Right forelimb (tissue), 1 donor: ENCODE measurements at regions not wholly inside any gene's neighbourhood (a gene's known extent, or its start where the extent isn't known, plus 50 kb on each side); places are given as distances from the start of the nearest gene placed in this dataset.
"Not testable (repeated sequence)": the region's sequence is repeated elsewhere in the genome, so short reads cannot be mapped to it uniquely, and the experiment has no call there.

Experiments
- DNase-seq: peaks from one replicate; pipeline ENCODE4 v3.0.0-alpha.2; 2018

GRCh38 chr1:235059221-235059620, 69.4 kb downstream of the TOMM20 start:
- DNase-seq = no peak

GRCh38 chr1:235058695-235059094, 69.9 kb downstream of the TOMM20 start:
- DNase-seq = no peak

DNA sequence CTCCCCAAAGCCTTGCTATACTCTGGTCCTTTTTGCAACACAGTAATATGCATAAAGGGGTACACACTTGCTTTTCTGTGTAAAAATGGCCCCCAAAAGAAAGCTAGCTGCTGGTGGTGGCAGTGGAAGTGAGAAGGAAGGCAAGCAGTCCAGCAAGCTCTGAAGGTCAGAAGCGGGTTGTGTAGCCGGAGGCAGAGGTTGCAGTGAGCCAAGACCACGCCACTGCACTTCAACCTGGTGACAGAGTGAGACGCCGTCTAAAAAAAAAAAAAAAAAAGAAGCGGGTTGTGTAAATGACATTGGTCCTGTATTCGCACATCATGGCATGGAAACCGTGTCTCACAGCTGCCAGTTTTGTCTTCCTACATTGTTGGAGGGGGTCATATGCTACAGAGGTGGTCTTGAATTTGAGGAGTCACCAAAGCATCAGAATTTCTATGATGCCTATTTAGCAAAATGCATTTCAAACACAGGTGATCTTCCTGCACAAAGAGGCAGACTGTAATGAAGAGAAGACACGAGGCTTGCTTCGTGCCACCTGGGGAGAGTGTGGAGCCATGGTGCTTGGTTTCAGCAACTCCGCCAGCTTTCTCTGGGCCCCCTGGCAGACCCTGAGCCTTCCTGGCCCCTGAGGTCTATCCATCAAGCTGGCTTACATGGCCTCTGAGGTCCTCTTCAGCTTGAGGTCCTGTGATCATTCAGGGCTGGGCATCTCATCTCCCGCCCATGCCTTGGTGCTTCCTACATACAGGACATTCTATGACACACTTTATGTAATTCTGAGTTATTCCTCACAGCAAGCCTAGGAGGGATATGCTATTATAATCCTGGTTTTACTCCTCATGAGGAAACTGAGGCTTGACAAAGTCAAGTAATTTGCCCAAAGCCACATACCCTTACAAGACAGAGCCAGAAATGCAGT, 71.0 kb downstream of the TOMM20 start:
- DNase-seq = no peak

- DNase-seq = no peak
Observed at GRCh38 chr1:235056937-235057336, 71.7 kb downstream of the TOMM20 start.

DNA sequence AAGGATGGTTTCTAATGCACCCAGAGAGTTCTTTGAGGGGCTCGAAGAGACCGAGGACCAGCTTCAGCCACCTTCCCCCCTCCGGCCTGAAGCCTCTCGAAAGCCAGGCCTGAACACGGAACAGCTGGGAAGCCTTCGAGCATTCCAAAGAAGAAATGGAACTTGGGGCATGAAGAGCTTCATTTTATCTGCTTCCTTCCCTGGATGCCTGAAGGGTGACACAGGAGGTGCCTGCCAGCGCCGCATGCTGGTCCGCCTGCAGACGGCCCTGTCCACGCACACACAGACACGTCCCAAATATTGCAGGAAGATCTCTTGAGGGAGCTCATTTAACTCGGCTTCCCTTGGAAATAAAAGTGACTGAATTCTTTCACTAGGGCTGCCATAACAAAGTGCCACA, 73.7 kb downstream of the TOMM20 start:
- no peak for DNase-seq

GRCh38 chr1:235054466-235054865, 74.2 kb downstream of the TOMM20 start:
- DNase-seq = no peak

- no peak for DNase-seq
Observed at GRCh38 chr1:235052067-235053008, 76.3 kb downstream of the TOMM20 start.

- DNase-seq = no peak
Observed at GRCh38 chr1:235051521-235051920, 77.1 kb downstream of the TOMM20 start.

- DNase-seq = no peak
Observed at GRCh38 chr1:235050911-235051360, 77.7 kb downstream of the TOMM20 start.

DNA sequence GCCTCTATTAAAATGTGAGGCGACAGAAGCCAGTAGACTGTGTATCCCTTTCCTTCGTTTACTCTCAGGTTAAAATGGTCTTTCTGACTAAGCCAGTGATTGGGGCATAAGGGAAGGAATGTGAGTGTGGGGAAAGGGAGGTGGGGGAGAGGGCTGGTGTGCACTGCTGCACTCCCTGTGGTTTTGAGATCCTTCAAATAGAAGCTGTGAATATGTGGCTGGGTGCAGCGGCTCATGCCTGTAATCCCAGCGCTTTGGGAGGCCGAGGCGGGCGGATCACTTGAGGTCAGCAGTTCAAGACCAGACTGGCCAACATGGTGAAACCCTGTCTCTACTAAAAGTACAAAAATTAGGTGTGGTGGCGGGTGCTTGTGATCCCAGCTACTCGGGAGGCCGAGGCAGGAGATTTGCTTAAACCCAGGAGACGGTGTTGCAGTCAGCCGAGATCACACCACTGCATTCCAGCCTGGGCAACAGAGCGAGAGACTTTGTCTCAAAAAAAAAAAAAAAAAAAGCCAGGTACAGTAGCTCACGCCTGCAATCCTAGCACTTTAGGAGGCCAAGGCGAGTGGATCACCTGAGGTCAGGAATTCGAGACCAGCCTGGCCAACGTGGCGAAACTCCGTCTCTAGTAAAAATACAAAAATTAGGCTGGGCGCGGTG, 78.8 kb downstream of the TOMM20 start:
- not testable (repeated sequence) for DNase-seq

GRCh38 chr1:235049217-235049616, 79.4 kb downstream of the TOMM20 start:
- no peak for DNase-seq

DNA sequence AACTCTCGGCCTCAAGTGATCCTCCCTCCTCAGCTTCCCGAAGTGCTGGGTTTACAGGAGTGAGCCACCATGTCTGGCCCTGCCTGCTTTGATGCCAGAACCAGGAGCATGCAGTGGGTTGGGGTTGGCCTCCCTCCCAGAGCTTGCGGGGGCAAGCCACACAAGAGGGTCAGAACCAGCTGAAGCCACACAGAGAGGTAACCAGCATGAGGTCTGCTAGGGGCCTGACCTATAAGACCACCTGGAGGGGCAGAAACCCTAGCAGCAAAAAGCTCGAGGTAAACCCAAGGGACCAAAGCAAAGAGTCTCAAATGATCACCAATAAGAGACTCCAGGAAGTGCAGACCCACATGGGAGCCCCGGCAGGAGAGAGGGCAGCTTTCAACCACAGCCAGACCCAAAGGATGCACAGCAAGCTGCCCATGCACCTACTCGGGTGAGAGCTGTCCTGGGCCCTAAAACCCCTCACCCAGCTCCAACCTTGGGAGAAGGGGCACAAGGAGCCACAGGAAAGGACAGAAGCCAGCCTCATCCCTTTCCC, 81.2 kb downstream of the TOMM20 start:
- DNase-seq = no peak

DNA sequence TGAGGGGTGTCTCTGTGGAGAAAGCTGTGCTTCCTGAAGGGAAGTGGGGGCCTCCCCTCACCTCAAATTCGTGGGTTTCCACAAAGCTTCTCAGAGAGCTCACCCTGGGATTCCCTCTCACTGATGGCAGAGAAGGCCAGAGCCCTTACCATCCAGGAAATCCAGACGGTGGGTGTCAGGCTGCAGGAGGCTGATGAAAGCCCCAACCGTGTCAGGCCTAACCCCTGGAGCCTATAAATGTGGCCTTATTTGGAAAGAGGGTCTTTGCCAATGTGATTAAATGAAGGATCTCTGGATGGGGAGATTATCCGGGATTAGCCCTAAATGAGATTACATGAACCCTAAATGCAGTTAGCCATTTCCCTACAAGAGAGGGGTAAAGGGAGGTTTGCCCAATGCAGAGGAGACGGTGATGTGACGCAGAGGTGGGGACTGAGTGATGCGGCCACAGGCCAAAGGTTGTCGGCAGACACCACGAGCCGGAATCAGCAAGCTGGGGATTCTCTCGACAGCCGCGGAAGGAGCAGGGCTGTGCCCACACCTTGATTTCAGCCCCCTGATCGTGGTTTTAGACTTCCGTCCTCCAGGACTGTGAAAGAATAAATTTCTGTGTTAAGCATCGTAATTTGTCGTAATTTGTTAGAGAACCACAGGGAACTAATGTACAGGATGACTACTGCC, 82.6 kb downstream of the TOMM20 start:
- DNase-seq = no peak

GRCh38 chr1:235045034-235045690, 83.5 kb downstream of the TOMM20 start:
- peak; percentile 24 for DNase-seq

- DNase-seq = no peak
Observed at GRCh38 chr1:235043234-235043633, 85.4 kb downstream of the TOMM20 start.

DNA sequence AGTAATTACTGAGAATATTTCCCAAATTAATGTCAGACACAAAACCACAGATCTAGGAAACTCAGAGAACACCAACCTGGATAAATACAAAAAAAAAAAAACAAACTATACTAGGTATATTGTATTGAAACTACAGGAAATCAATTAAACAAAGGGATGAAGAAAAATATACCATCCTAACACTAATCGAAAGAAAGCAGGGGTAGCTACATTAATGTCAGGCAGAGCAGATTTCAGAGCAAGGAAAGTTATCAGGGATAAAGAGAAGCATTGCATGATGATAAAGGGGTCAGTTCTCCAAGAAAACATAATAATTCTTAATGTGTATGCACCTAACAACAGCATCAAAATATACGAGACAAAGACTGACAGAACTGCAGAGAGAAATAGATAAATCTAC, 89.9 kb downstream of the TOMM20 start:
- DNase-seq = no peak

- no peak for DNase-seq
Observed at GRCh38 chr1:235035928-235036327, 92.7 kb downstream of the TOMM20 start.

GRCh38 chr1:235030919-235031596, 97.6 kb downstream of the TOMM20 start:
- no peak for DNase-seq

- DNase-seq = no peak
Observed at GRCh38 chr1:235027862-235028250, 100.8 kb downstream of the TOMM20 start.

- DNase-seq = no peak
Observed at GRCh38 chr1:235027076-235027861, 101.4 kb downstream of the TOMM20 start.
